TTC549 (cell line): ENCODE measurements at regions not wholly inside any gene's neighbourhood (a gene's known extent, or its start where the extent isn't known, plus 50 kb on each side); places are given as distances from the start of the nearest gene placed in this dataset.

Experiments used
- FAIRE-seq: peaks from 2 replicates; lab custom pipeline; 2012; peaks lifted over from hg19 to GRCh38; lab: Jason Lieb, UNC

DNA sequence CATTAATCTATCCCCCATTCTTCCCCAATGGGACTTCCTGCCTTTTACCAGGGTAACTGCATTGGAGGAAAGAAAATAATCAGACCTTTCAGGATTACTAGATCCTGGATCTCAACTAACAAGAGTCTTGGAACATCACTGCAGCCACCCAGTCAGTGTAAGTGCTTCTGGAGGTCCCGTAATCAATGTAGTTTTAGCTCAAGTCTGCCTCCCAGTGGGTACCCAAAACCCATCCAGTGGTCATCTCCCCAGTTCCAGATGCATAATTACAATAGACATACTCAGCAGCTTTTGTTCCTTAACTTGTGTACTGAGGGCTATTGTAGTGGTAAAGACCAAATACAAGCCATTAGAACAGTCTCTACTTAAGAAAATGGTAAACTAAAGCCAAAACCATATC lies 319.1 kb downstream of the GPATCH2 start:
- FAIRE-seq = no peak

DNA sequence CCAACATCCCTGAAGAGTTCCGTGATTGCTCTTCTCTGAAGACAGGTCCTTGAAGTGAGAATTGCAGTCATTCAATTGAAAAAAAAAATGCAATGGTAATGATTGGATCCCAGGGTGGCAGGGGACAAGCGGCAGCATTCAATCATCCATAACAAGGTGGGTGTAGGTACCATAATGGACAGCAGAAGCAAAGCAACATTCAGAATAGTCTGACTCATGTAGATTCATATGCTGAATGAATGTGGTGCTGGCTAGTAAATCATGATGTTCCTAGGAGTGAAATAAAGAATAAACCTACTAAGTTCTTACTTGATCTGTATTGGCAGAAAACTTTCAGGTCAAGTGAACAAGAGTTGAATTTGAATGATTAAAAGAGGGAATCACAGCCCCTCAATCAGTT lies 319.6 kb downstream of the GPATCH2 start:
- FAIRE-seq = no peak

DNA sequence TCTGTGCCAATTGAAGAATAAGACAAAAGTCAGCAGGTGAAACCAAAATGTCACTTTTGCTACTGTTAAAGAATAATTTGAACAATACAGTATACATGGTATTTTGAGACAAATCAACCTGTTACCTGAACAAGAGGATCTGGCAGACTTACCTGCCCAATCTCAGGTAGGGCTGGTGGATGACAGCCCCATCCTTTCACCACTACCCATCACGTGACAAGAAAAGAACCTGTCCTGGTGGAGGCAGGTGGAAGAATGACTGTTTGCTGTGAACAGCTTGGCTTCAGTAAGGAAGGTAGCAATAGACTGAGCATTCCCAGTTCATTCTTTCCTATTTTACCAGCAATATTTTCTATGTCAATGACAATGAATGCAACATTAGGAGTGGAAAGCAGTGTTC lies 349.6 kb downstream of the GPATCH2 start:
- no peak for FAIRE-seq

DNA sequence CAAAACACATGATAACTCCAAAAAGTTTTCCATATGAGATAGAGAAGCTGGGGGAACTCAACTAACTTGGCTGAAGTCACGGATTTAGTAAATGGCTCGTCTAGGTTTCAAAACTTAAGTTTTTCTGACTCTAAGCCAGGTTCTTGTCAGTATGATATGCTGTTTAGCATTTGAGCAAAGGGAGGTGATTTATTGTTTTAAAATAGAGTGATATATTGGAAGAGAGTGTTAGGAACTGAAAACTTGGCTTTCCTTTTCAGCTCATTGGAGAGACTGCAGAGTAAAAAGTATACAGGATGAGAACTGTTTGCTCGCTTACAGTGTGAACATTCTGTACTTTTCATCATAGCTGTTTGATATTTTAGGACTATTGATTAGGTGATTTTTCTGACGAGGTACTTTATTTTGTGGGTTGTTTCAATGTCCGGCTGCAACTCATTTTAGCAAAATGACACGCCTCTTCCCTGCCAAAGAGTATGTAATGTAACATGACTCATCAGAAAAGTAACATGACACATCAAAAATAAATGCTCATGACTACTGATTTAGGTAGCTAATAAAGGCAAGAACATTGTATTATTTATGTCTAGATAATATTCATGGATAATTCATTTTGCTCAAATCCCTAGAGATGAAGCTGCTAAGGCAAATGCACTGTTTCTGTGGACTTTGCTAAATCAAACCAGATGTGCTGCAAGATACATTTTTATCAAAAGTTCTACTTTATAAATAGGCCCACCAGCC lies 355.1 kb downstream of the GPATCH2 start:
- no peak for FAIRE-seq

DNA sequence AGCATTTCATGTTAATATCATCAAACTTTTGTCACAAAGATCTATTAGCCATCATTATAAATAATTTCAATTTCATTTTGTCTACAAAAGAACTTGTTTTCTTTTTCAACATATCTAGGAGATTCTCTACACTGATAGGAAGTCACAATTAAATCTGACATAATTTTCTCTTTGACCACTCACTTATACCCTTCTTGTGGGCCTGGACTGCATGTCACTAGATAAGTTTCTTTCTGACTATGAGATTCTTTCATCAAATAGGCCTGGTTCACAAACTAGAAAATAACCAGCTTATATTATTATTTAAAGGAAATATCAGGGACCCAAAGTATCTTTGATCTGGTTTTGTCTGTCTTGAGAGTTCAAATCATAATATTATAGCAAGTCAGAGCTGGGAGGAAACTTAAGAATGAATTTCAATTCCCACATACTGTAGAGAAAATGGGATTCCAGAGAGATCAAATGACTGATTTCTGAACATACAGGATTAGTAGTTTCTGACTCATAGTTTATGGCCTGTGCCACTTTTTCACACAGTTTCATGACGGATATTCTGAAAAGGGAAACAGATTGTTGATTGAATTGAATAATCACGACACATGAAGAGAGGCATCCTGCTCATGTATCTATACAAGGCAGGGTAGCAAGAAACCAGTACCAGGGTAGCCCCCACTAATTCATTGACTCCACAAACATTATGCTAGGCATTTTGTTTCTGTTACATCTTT lies 355.8 kb downstream of the GPATCH2 start:
- FAIRE-seq = no peak

DNA sequence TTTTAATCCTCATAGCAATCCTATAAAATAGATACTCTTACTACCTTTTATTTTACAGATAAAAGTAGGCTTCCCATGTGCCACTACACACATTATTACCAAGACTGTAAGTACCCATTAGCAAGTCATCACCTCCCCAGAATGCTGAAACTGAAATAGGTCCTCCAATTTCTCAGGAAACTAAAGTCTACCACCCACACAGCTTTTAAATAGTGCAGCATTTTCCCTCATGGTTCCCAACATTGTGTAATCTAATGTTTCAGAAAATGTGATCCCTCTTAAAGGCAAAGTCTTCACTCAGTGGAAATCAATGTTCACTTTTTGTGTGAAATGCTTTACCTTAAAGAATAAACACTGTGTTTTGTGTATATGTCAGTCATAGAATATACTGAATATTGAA lies 356.5 kb downstream of the GPATCH2 start:
- FAIRE-seq = no peak

DNA sequence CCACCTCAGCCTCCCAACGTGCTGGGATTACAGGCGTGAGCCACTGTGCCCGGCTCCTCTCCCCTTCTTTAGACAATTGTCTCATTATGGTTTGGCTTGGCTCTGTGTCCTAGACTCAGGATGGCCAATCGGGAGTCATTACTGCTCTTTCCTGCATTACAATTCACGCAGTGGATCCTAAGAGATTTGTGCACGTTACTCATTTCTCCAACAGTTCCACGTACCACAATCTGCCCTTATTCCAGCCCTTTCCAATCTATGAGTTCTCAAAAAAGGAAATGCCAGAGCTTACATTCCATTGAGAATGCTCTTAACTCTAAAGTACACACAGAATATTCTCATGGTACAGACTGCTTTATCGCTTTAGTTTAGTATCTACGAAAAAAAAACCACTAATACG lies 357.0 kb downstream of the GPATCH2 start:
- no peak for FAIRE-seq

DNA sequence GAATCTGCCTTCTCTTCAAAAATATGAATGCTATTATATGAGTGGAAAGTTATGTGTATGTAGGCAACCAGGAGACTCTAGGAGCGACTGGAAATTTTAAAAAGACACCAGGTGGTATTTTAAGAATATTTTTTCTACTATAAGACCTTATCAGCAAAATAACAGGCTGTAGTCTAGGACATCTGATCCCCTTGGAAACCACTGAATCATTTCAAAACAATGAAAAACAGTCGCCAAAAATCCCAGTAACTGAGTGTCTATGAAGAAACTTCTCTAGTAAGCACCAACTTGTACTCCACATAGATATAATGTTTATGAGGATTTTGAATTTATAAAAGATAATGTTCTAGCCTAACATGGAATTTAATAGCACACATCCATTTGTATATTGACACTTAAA lies 358.5 kb downstream of the GPATCH2 start:
- no peak for FAIRE-seq

DNA sequence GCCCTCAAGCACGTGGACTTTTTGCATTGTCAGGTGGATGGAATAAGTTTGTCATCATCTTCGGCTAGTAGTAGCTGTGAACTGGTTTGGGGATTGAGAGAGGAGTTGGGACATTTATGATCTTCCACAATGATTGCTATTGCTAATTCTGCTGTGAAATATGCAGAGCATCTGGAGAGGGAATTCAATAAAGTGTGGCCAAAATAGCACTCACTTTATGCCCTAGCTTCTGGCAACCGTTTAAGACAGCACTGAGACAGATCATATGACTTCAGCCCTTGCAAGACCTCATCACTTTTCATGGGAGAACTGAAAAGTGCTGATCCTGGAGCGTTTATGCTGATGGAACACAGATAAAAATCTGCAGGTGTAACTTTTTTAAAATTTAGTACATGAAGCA lies 360.8 kb downstream of the GPATCH2 start:
- FAIRE-seq = no peak

DNA sequence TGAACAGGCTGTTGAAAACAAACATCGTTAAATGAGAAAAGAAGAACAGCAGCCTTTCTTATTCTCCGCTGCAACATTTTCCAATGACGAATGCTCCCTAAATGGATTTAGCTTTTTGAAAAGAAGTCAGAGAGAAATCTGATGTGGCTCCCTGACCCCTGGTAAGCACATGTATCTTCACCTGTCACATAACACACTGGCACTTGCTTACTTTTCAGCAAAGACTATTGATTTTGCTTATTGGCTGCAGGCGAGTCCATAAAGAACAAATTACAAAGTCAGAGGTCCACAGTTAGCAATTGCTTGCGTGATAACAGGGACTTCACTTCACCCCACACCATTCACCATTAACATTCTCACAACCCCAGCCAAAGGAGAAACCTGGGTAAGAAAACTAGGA lies 362.8 kb downstream of the GPATCH2 start:
- no peak for FAIRE-seq

DNA sequence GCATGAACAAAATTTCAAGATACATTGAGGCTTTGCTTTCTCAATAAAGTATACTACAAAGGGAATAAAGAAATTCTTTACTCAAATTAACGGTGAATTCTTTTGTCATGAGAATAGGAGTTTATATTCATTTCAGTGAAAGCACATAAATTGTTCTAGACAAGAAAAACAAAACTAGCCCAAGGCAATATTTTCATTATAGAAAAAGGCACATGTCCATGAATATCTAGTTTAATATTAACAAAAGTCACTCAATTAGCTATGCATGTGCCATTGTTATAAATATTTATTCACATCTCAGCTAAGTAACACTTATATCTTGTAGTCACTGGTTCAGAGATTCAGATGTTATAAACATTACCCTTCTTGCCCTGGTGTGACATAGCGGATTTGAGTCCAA lies 369.3 kb downstream of the GPATCH2 start:
- FAIRE-seq = no peak

DNA sequence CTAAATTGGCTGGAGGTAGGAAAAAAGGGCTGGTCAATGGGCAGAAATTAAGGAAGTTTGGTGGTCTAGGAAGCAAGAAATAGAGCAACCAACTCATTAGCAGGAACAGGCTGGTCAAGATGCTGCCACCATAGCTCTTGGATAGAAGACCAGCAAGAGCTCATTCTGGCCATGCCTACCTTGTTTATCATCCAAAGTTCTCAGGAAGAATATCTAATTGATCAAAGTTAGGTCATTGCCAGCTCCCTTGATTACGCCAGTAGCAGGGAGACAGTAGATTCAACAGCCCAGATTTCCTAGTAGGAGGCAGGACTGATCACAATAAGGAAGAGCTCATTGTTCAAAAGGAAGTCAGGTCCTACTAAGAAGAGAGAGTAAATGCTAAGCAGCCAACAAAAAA lies 370.2 kb downstream of the GPATCH2 start:
- no peak for FAIRE-seq

DNA sequence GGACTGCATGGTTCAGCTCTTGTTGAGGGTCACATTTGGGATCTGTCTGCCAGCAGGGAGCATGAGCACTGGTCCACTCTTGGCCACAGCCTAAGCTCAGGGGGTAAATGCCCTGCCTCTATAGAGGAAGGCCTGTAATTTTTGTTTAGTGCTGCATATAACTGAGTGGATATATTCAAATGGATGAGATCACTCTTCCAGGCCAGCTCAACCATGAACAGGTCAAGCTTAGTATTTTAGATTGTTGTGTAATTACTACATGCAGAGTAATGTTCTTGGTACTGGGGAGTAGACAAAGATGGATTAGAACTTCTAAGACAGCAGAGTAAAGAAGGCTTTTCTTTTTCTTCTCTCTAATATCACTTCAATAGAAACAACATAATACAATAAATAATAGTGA lies 376.9 kb downstream of the GPATCH2 start:
- FAIRE-seq = no peak

DNA sequence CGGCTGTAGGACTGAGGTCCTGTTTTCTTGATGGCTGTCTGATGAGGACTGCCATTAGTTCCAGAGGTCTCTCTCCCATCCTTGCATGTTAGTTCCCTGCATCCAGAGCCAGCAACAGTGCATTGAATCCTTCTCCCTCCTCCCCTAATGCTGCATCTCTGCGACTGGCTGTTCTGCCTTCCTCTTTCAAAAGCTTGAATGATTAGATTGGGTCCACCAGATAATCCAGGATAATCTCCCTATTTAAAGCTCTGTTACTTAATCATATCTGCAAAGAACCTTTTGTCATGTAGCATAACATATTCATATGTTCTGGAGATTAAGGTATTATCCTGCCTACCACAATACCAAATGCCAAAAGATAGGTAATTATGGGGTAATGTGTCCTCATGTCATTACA lies 377.5 kb downstream of the GPATCH2 start:
- no peak for FAIRE-seq

DNA sequence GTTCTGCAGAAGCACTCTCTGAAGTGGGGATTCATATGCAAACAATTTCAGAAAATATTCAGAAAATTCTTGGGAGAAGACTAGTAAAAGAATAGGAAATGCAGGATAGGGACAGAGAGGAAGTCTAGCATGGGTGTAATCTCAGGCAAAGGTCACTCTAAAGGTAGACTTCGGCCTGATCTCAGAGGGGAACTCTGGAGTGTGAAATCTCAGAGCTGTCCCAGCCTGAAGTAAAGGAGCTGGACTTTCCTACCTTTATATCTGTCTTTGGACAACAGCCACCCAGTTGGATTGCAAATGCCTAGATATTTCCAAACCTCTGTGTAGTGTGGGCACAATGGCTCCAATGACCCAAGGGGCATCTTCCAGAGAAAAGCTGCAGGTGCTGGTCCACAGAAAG lies 379.8 kb downstream of the GPATCH2 start:
- no peak for FAIRE-seq

DNA sequence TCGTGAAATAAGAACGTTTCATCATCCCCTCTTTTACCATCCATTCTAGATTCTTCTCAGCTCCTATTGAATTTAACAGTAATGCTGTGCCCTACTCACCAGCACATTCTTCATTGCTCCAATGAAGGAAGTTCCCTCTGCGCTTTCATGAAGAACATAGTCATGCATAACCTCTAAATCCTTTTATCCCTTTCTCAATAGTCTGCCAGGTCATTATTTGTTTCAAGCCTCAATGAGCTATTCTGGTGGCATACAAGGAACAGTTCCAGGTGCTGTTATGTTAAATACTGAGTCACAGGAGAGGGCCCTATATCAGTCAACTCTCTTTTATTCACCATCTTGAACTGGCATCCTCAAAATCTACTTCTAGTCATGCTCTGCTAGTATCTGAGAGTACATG lies 381.0 kb downstream of the GPATCH2 start:
- no peak for FAIRE-seq

DNA sequence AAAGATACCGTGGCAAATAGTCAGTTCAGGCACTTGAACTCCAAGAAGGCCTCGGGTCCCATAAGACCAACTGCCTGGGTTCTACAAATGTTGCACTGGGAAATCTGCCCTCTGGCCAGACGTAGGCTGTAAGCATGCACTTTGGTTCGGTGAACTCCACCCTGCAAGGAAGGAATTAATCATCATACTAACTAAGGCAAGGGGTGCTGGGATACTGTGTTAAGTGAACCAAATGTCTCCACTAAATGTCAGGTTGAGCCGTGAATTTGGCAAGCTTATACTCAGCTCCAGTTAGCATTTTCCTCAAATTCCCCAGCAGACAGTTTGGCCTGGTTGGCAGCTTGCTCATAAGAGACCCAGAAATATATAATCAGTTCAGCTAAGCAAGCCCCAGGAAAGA lies 385.9 kb downstream of the GPATCH2 start:
- no peak for FAIRE-seq

DNA sequence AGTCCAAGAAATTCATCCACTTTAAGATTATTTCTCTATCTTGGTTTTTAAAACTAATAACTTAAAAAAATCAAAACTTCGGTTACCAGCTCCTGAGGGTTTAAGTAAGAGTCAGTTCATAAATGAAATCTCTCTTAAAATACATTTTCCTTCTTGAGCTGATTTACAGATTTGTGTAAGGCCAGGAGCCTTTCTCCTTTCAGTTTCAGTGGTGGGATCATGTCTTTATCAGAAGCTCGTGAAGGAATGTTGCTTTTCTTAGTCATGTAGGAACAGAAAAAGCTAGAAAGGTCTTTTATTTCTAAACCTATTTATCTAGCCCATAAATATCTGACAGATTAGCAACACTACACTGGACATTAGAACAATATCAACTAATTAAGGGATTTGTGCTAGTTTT lies 390.2 kb downstream of the GPATCH2 start:
- FAIRE-seq = peak; percentile 20

DNA sequence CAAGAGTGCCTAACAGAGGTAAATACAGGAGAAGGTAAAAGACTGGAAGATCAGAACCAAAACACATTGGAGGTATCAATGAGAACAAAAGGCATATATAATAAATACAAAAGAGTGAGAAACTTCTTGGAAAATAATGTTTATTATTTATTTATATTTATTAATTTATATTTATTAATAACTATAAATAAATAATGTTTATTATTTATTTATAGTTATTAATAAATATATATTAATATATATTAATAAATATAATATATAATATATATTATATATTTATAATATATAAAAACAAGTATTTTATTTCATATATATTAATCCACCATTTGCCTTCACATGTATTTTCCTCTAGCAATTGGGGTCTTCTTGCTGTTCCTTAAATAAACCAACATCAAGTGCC lies 391.9 kb downstream of the GPATCH2 start:
- peak; percentile 96 for FAIRE-seq

DNA sequence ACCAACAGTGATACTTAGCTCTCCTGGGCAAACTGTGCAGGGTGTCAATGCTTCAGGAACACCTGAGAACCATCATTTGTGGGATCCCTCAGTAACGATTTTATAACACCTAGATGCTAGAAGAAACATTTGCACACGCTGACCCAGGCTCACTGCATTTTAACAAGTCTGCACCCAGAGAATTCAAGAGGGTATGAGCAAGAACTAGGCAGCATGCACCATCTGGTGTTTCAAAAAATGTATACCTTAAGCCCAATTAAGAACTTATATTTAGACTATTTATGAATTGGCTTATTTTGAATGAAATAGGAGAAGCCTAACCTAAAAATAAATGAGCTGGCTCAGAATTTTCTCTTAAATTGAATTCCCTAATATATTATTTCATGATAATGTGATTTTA lies 400.5 kb downstream of the GPATCH2 start:
- no peak for FAIRE-seq

DNA sequence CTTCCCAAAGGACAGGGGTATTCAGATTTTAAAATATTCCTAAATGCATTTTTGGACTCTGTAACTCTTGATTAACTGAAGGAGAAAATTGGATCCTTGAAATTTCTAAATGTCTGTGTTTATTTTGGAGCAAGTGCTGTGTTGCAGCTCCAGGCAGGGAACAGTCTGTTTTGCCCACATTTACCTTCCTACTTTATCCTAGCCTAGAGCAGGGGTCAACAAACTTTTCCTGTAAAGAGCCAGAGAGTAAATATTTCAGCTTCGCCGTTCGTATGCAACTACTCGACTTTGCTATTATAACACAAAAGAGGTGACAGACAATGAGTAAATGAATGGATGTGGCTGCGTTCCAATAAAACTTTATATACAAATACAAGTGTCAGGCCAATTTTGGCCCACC lies 402.2 kb downstream of the GPATCH2 start:
- FAIRE-seq = no peak

DNA sequence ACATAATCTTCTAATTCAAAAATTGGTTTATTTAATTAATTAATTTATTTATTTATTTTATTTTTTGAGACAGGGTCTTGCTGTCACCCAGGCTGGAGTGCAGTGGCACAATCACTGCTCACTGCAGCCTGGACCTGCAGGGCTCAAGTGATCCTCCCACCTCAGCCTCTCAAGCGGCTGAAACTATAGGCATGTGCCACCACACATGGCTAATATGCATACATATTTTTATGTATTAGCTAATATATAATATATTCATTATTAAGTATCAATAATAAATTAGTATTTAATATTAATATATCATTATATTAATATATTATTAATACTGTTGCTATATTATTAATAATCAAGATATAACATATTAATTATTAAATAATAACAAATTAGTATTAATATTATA lies 406.7 kb downstream of the GPATCH2 start:
- no peak for FAIRE-seq

DNA sequence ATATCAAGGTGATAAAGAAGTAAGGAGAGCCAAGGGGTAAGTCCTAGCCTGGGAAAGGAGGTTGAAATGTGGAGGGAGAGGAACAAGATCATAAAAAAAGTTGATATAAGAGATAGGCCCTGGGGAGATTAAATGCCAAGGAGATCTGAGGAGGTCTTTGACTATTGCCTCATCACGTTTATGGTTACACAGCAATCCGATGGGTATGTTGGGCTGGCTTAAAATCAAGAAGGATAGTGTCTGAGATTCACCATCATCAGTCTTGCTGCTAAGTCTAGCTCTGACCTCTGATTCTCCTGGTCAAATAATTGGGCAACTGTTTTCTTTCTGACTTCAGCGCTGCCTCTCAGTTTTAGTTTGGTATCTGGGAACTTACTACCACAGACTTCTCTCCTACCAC lies 416.3 kb downstream of the GPATCH2 start:
- no peak for FAIRE-seq

DNA sequence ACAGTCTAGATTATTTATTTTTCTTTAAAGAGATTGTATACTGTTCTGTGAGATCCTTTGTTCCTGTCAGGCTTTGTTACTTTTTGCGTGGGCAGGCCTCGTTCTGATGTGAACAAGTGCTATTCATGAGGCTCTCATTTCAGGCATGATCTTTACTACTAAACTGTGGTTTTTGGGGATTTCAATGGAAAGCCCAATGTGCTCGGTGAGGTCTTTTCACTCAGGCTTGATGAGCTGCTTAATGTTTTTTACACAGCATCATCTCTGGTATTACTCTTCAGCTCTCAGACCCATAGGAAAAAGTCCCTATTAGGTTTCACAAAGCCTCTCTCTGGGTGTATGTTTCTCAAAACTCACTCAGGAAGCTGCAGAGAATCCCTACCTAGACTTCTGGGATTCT lies 419.4 kb downstream of the GPATCH2 start:
- FAIRE-seq = no peak
